GM19035 (cell line): ENCODE measurements at regions not wholly inside any gene's neighbourhood (a gene's known extent, or its start where the extent isn't known, plus 50 kb on each side); places are given as distances from the start of the nearest gene placed in this dataset.
"Not testable (repeated sequence)": the region's sequence is repeated elsewhere in the genome, so short reads cannot be mapped to it uniquely, and the experiment has no call there.

Experiments used
- ATAC-seq: cut with Tn5 transposase; IDR thresholded peaks from one replicate; pipeline ENCODE4 v1.9.1; 2021; ENCODE audit not compliant: unreplicated experiment

- ATAC-seq = no peak
Observed at GRCh38 chr10:2214092-2214491, 476.8 kb upstream of the ADARB2 start.

- ATAC-seq = no peak
Observed at GRCh38 chr10:2212244-2212834, 475.0 kb upstream of the ADARB2 start.

GRCh38 chr10:2210088-2210487, 472.8 kb upstream of the ADARB2 start:
- ATAC-seq = no peak

DNA sequence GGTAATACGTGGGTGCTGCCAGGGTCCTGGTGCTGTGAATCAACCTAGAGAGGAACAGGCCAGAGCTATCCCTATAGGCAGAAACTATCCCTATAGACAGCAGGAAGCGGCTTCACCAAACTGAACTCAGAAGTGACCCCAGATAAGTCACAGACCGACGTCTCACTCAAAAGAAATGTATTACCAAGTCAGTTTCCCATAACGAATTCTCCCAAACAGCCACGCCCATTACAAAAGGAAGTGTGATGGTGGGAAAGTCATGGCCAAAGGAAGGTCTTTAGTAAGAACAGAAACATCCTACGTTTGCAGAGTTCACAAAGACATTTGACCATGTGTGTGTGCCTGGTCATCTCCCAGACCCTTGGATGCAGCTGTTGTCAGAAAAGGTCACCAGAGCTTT, 470.8 kb upstream of the ADARB2 start:
- ATAC-seq = no peak

- no peak for ATAC-seq
Observed at GRCh38 chr10:2207246-2207922, 470.1 kb upstream of the ADARB2 start.

DNA sequence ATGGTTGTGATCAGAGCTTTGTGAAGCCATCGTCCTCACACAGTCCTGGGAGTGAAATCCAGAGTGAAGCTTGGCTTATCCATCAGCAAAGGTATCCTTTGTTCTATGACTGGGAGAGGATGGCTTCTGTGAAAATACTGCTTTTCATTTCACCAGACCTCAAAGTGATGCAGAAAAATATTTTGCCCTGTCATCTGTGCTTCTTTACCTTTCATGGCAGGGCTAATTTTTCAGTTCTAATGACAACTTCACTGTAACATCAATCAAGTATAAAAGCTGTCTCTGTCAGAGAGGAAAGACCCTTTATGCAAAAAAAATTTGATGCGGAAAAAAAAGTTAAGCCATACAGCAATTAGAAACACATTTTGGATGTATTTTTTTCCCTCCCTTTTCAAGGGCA, 468.1 kb upstream of the ADARB2 start:
- ATAC-seq = no peak

DNA sequence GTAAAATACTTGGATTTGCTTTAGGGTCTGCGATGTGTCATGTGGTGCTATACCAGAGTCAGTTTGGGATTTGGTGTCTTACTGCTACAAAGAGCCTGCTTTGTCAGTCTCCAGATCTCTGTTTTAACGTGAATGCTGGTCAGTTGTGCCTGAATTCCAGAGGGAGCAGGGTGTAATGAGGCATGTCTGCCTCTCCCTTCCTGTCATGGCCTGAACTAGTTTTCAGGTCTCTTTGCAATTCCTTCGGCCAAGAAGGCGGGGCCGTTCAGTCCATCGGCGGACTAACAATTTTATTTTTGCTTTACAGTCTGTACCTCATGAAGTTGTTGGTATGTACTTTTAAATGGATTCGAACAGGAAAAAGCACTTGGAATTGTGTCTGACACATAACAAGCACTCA, 465.1 kb upstream of the ADARB2 start:
- no peak for ATAC-seq

GRCh38 chr10:2201534-2202099, 464.3 kb upstream of the ADARB2 start:
- no peak for ATAC-seq

GRCh38 chr10:2197663-2198062, 460.3 kb upstream of the ADARB2 start:
- ATAC-seq = no peak

DNA sequence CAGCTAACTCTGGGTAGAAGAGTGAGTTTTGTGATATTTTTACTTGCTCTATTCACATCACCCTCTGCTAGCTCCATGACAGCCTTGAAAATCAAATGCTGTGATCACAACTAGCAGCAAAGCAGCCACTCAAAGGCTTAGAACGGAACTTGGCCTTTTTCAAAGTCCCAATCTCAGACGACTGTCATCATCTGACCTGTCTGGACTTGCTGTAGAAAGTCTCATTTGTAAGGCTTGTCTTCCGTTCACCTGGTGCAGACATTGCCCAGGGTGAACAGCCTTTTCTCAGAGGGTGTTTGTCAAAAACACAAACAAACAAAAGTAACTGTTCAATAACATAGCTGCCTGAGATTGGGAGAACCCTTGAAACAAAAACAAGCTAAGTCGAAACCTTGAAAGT, 458.9 kb upstream of the ADARB2 start:
- ATAC-seq = no peak

DNA sequence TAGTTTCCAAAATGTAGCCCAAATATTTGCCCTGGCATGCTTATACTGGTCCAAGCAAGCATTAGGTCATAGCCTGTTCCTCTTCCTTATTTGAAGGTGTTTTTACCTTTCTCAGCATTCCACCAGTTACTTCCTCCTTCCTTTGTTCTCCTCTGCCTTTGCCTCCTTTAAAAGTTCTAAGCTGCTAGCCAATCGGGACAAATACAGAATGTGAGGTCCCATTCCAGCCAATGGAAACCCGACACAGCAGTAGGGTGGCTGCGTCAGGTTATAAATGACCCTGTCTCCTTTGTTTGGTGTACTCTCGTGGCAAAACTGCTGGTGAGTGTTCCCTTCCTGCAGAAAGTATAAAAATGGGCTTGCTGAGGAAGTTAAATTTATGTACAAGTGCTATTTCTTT, 452.0 kb upstream of the ADARB2 start:
- ATAC-seq = not testable (repeated sequence)

GRCh38 chr10:2188371-2188770, 451.0 kb upstream of the ADARB2 start:
- no peak for ATAC-seq

- ATAC-seq = no peak
Observed at GRCh38 chr10:2173327-2173726, 436.0 kb upstream of the ADARB2 start.

DNA sequence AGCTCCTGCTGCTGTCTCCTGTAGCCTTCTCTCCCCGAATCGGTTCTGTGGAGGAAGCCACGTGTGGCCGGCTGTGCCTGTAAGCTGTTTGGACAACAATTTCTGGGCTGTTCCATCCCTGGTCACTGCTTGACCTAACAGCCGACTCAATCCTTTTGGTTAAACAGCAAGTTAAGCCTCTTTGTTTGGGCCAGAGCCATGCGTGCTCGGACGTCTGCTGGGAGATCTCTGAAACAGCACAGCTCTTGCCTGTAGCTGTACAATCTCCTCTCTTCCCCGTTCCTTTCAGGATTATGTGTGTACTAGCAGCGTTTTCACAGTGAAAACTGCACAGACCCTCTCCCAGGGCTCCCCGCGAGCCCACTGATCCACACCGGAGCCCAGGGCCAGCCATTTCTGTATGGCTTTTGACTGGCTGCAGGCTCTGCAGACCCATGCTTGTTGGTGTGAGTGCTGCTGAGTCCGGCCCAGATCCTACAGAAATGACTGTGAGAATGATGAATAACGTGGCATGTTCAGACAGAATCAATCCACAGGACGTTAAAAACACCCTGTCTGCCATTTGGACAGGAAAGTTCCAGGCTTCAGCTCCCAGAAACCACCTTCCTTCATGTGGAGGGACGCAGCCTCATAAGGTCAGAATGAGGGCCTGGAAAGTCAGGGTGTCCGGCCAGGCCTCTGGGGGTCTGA, 428.6 kb upstream of the ADARB2 start:
- no peak for ATAC-seq

GRCh38 chr10:2150288-2150687, 413.0 kb upstream of the ADARB2 start:
- ATAC-seq = no peak

GRCh38 chr10:2145926-2146478, 408.7 kb upstream of the ADARB2 start:
- ATAC-seq = no peak

- ATAC-seq = no peak
Observed at GRCh38 chr10:2145491-2145890, 408.2 kb upstream of the ADARB2 start.

DNA sequence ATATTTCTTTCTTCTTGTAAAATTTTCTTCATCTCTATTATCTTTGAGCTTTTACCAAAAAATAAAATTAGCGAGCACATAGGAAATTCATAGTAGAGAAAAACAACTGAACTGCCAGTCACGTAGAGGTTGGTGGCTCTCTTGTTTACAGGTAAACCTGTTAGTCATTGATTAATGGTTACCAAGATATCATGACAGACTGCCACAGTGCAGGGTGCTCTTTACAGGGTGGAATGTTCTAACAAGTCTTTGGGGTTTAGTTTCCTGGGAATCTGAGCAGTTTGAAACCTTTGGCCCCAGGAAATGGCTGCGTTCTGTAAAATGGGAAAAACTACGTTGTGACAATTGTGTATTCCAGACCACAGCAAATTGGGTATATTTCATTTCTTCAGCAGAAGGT, 407.3 kb upstream of the ADARB2 start:
- ATAC-seq = no peak

GRCh38 chr10:2143213-2143835, 406.0 kb upstream of the ADARB2 start:
- no peak for ATAC-seq

DNA sequence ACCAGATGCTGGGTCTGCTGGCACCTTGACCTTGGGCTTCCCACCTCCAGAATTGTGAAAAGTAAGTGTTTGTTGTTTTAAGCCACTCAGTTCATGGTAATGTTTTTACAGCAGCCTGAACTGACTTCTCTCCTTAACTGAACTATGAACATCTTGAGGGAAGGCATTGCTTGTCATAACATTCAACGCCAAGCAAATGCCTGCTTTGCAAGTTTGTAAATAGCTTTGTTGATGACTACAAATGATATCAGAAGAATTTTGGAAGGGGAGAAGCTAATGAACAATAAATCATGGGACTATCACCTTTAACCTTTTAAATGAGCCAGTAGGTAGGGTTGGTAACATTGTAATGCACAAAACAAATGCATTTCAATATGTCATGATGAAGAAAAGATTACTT, 402.4 kb upstream of the ADARB2 start:
- ATAC-seq = no peak

DNA sequence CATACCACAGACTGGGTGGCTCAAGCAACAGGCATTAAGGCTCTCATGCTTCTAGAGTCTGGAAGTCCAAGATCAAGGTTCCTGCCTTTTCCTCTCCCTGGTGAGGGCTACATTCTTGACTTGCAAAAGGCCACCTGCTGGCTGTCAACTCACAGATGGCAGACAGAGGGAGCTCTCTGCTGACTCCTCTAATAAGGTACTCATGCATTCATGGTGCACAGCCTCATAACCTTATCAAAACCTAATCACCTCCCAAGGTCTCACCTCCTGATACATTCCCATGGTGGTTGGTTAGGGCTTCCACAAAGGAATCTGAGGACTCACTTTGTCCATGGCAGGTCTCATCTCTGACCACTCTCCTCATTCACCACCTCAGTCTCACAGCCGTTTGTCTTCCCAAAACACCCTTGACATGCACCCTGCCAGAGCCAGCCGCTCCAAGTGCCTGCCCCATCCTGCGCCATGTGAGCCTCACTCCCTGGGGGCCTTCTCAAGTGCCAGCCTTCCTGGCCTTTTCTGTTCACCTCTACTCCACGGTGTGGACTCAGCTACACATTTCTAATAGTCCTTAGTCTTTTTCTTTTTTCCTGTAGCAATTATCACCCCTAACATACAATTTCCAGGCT, 400.3 kb upstream of the ADARB2 start:
- ATAC-seq = no peak
